ENCODE measurements at regions not wholly inside any gene's neighbourhood (a gene's known extent, or its start where the extent isn't known, plus 50 kb on each side); places are given as distances from the start of the nearest gene placed in this dataset.

DNA sequence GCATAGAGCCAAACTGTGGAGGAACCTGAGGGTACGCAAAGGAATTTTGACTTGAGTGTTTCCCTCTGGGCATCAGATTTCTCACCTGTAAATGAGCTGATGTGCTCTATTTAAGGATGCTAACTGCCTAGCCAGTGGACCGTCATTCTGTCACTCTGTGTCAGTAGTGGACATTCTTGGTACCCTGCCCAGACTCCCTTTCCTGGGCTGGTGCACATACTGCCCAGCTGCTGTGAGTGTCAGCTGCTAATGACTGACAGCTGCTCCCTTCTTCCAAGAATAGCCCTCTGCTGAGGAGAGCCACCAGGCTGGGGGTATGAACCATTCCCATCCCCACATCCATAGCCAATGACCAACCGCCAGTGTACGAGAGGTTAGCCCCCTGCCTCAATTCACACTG lies 193.1 kb upstream of the DAB1 start:
- ATAC-seq = no peak
- TF ChIP-seq ZFP30 (CRISPR knock-in tag; IDR thresholded peaks at IDR 0.05) = no peak
- TF ChIP-seq, protein P1, sequence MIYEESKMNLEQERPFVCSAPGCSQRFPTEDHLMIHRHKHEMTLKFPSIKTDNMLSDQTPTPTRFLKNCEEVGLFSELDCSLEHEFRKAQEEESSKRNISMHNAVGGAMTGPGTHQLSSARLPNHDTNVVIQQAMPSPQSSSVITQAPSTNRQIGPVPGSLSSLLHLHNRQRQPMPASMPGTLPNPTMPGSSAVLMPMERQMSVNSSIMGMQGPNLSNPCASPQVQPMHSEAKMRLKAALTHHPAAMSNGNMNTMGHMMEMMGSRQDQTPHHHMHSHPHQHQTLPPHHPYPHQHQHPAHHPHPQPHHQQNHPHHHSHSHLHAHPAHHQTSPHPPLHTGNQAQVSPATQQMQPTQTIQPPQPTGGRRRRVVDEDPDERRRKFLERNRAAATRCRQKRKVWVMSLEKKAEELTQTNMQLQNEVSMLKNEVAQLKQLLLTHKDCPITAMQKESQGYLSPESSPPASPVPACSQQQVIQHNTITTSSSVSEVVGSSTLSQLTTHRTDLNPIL (CRISPR knock-in tag; IDR thresholded peaks at IDR 0.05; ENCODE audit: low read depth) = no peak
- no peak for TF ChIP-seq OSR1 (CRISPR knock-in tag; IDR thresholded peaks at IDR 0.05)
- TF ChIP-seq, protein P2, sequence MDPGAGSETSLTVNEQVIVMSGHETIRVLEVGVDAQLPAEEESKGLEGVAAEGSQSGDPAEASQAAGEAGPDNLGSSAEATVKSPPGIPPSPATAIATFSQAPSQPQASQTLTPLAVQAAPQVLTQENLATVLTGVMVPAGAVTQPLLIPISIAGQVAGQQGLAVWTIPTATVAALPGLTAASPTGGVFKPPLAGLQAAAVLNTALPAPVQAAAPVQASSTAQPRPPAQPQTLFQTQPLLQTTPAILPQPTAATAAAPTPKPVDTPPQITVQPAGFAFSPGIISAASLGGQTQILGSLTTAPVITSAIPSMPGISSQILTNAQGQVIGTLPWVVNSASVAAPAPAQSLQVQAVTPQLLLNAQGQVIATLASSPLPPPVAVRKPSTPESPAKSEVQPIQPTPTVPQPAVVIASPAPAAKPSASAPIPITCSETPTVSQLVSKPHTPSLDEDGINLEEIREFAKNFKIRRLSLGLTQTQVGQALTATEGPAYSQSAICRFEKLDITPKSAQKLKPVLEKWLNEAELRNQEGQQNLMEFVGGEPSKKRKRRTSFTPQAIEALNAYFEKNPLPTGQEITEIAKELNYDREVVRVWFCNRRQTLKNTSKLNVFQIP (CRISPR knock-in tag; IDR thresholded peaks at IDR 0.05; ENCODE audit: borderline replicate concordance, low read depth) = no peak
- TF ChIP-seq PPARA (CRISPR knock-in tag; IDR thresholded peaks at IDR 0.05; ENCODE audit: borderline replicate concordance) = no peak
- no peak for TF ChIP-seq SNAI2 (CRISPR knock-in tag; IDR thresholded peaks at IDR 0.05)

DNA sequence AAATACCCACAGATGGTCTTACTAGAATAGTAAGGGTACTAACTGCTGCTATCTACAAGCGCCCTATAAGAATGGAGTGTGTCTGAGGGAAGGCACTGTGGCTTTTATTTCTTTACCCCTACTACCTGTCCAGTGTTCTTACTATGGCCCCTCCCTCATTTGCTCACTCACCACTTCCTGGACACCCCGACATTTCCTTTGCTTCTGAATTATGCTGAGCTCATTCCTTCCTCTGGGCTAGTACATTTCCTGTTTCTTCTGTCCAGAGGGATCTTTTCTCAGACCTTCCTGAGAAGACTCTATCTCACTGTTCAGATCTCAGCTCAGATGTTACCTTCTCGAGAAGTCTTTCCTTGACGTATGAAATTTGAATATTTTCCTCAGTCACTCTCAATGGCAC lies 192.1 kb upstream of the DAB1 start:
- no peak for ATAC-seq
- TF ChIP-seq ZFP3 (CRISPR knock-in tag; IDR thresholded peaks at IDR 0.05) (no peak), ESRRG (CRISPR knock-in tag; IDR thresholded peaks at IDR 0.05) (no peak), ARNTL (CRISPR knock-in tag; IDR thresholded peaks at IDR 0.05; ENCODE audit: borderline replicate concordance, low read depth) (no peak), CSDC2 (CRISPR knock-in tag; IDR thresholded peaks at IDR 0.05) (no peak), PPARA (CRISPR knock-in tag; IDR thresholded peaks at IDR 0.05; ENCODE audit: borderline replicate concordance) (no peak)
- TF ChIP-seq, protein P2 (CRISPR knock-in tag; IDR thresholded peaks at IDR 0.05; ENCODE audit: borderline replicate concordance, low read depth) = no peak
- TF ChIP-seq, protein P3, sequence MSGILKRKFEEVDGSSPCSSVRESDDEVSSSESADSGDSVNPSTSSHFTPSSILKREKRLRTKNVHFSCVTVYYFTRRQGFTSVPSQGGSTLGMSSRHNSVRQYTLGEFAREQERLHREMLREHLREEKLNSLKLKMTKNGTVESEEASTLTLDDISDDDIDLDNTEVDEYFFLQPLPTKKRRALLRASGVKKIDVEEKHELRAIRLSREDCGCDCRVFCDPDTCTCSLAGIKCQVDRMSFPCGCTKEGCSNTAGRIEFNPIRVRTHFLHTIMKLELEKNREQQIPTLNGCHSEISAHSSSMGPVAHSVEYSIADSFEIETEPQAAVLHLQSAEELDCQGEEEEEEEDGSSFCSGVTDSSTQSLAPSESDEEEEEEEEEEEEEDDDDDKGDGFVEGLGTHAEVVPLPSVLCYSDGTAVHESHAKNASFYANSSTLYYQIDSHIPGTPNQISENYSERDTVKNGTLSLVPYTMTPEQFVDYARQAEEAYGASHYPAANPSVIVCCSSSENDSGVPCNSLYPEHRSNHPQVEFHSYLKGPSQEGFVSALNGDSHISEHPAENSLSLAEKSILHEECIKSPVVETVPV (CRISPR knock-in tag; IDR thresholded peaks at IDR 0.05) = no peak
- TF ChIP-seq, protein P1 (CRISPR knock-in tag; IDR thresholded peaks at IDR 0.05; ENCODE audit: low read depth) = no peak

DNA sequence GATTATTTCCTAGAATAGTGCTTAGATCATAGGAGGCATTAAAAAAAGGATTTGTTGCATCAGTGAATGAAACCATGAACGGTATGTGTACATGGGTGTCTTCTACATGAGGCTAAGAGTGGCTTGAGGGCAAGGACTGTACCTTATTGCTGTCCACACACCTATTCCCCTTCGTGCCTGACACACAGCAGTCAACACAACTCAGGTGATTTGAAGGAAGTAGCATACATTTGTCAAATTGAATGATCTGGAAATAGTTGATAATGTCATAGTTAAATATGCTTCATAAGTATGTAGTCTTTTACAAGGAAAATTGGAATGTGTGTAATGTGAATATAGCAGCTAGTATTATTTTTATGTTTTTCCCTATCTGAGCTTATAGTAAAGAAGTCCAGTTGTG lies 189.0 kb upstream of the DAB1 start:
- ATAC-seq = no peak
- no peak for TF ChIP-seq ZFP30 (CRISPR knock-in tag; IDR thresholded peaks at IDR 0.05)
- TF ChIP-seq TCF4 (CRISPR knock-in tag; IDR thresholded peaks at IDR 0.05; ENCODE audit: borderline replicate concordance) = no peak
- TF ChIP-seq PPARA (CRISPR knock-in tag; IDR thresholded peaks at IDR 0.05; ENCODE audit: borderline replicate concordance) = no peak
- TF ChIP-seq OSR1 (CRISPR knock-in tag; IDR thresholded peaks at IDR 0.05) = no peak
- no peak for TF ChIP-seq ZNF8 (CRISPR knock-in tag; IDR thresholded peaks at IDR 0.05)
- TF ChIP-seq ZNF565 (CRISPR knock-in tag; conservative IDR thresholded peaks at IDR 0.05; ENCODE audit: low read depth) = no peak
- TF ChIP-seq TOX (CRISPR knock-in tag; IDR thresholded peaks at IDR 0.05; ENCODE audit: borderline replicate concordance) = no peak
- no peak for TF ChIP-seq RARB (CRISPR knock-in tag; IDR thresholded peaks at IDR 0.05)
- TF ChIP-seq, protein P4, sequence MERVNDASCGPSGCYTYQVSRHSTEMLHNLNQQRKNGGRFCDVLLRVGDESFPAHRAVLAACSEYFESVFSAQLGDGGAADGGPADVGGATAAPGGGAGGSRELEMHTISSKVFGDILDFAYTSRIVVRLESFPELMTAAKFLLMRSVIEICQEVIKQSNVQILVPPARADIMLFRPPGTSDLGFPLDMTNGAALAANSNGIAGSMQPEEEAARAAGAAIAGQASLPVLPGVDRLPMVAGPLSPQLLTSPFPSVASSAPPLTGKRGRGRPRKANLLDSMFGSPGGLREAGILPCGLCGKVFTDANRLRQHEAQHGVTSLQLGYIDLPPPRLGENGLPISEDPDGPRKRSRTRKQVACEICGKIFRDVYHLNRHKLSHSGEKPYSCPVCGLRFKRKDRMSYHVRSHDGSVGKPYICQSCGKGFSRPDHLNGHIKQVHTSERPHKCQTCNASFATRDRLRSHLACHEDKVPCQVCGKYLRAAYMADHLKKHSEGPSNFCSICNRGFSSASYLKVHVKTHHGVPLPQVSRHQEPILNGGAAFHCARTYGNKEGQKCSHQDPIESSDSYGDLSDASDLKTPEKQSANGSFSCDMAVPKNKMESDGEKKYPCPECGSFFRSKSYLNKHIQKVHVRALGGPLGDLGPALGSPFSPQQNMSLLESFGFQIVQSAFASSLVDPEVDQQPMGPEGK (CRISPR knock-in tag; IDR thresholded peaks at IDR 0.05; ENCODE audit: borderline replicate concordance) = no peak
- TF ChIP-seq GLIS3 (CRISPR knock-in tag; IDR thresholded peaks at IDR 0.05) = no peak
- TF ChIP-seq, protein P2 (CRISPR knock-in tag; IDR thresholded peaks at IDR 0.05; ENCODE audit: borderline replicate concordance, low read depth) = no peak
- no peak for TF ChIP-seq CSDC2 (CRISPR knock-in tag; IDR thresholded peaks at IDR 0.05)
- no peak for TF ChIP-seq ZC3H10 (CRISPR knock-in tag; IDR thresholded peaks at IDR 0.05)
- no peak for TF ChIP-seq ARNTL (CRISPR knock-in tag; IDR thresholded peaks at IDR 0.05; ENCODE audit: borderline replicate concordance, low read depth)
- no peak for TF ChIP-seq BACH2 (CRISPR knock-in tag; IDR thresholded peaks at IDR 0.05; ENCODE audit: borderline replicate concordance)
- no peak for TF ChIP-seq ZNF70 (CRISPR knock-in tag; IDR thresholded peaks at IDR 0.05)
- no peak for TF ChIP-seq ESRRG (CRISPR knock-in tag; IDR thresholded peaks at IDR 0.05)
